Neural progenitor cell (in vitro differentiated cells): ENCODE measurements at regions not wholly inside any gene's neighbourhood (a gene's known extent, or its start where the extent isn't known, plus 50 kb on each side); places are given as distances from the start of the nearest gene placed in this dataset.

ENCODE experiments used
- DNase-seq: peaks from one replicate; pipeline ENCODE4 v3.0.0-alpha.2; 2016; ENCODE audit warnings: low spot score
- H2AFZ ChIP-seq: fragments of 200-600 bp; sonication (generic); replicated peaks from 2 replicates; pipeline ENCODE4 v1.6.1; 2016; ENCODE audit warnings: antibody characterized with exemption
- H3F3A ChIP-seq: fragments of 200-600 bp; sonication (generic); 2 replicates; pipeline ENCODE4 v1.6.1; 2016; ENCODE audit warnings: antibody characterized with exemption, low read depth
- H3K27ac ChIP-seq: fragments of 200-600 bp; sonication (generic); 2 replicates; pipeline ENCODE4 v1.5.1; 2016; ENCODE audit warnings: mild to moderate bottlenecking
- H3K27me3 ChIP-seq: fragments of 200-600 bp; sonication (generic); 2 replicates; pipeline ENCODE4 v1.6.1; 2016; ENCODE audit warnings: mild to moderate bottlenecking, moderate library complexity
- H3K36me3 ChIP-seq: fragments of 200-600 bp; sonication (generic); 2 replicates; pipeline ENCODE4 v1.5.1; 2016
- H3K4me1 ChIP-seq: fragments of 200-600 bp; sonication (generic); 2 replicates; pipeline ENCODE4 v1.6.1; 2016; ENCODE audit warnings: mixed run types
- H3K4me2 ChIP-seq: fragments of 200-600 bp; sonication (generic); 2 replicates; pipeline ENCODE4 v1.6.1; 2016
- H3K4me3 ChIP-seq: fragments of 200-600 bp; sonication (generic); 2 replicates; pipeline ENCODE4 v1.5.1; 2016
- H3K79me2 ChIP-seq: fragments of 200-600 bp; sonication (generic); 2 replicates; pipeline ENCODE4 v1.6.1; 2016; ENCODE audit warnings: low read depth
- H3K9ac ChIP-seq: fragments of 200-600 bp; sonication (generic); 2 replicates; pipeline ENCODE4 v1.6.1; 2016
- H3K9me3 ChIP-seq: fragments of 200-600 bp; sonication (generic); 2 replicates; pipeline ENCODE4 v1.5.1; 2016; ENCODE audit warnings: low read depth
- H4K20me1 ChIP-seq: fragments of 200-600 bp; sonication (generic); 2 replicates; pipeline ENCODE4 v1.6.1; 2016; ENCODE audit warnings: low read depth
- H3K27ac Mint-ChIP-seq: 3 replicates; pipeline ENCODE4 v1.8.0; 2021; ENCODE audit warnings: mixed read lengths
- H3K27me3 Mint-ChIP-seq: 2 replicates; pipeline ENCODE4 v1.8.0; 2022; ENCODE audit warnings: low read depth, mild to moderate bottlenecking, inconsistent platforms, moderate library complexity, mixed read lengths; ENCODE audit not compliant: insufficient read depth
- H3K36me3 Mint-ChIP-seq: 3 replicates; pipeline ENCODE4 v1.8.0; 2021; ENCODE audit warnings: mixed read lengths
- H3K4me1 Mint-ChIP-seq: 3 replicates; pipeline ENCODE4 v1.8.0; 2021; ENCODE audit warnings: mixed read lengths
- H3K4me3 Mint-ChIP-seq: 3 replicates; pipeline ENCODE4 v1.8.0; 2021; ENCODE audit warnings: mild to moderate bottlenecking, moderate library complexity, mixed read lengths
- H3K9me3 Mint-ChIP-seq: 3 replicates; pipeline ENCODE4 v1.8.0; 2020; ENCODE audit warnings: mixed read lengths
- EZH2 ChIP-seq: fragments of 200-600 bp; sonication (generic); IDR thresholded peaks from 2 replicates; pipeline ENCODE4 v1.6.1; 2017; ENCODE audit warnings: antibody characterized with exemption, mild to moderate bottlenecking, moderate library complexity
- EZH2phosphoT487 ChIP-seq: fragments of 200-600 bp; sonication (generic); IDR thresholded peaks from 2 replicates; pipeline ENCODE4 v1.6.1; 2017; ENCODE audit warnings: antibody characterized with exemption
- TF ChIP-seq, protein P1 (sequence below): fragments of 200-600 bp; sonication (generic); IDR thresholded peaks from 2 replicates; pipeline ENCODE4 v1.5.1; 2017; ENCODE audit warnings: antibody characterized with exemption, mild to moderate bottlenecking

DNA sequence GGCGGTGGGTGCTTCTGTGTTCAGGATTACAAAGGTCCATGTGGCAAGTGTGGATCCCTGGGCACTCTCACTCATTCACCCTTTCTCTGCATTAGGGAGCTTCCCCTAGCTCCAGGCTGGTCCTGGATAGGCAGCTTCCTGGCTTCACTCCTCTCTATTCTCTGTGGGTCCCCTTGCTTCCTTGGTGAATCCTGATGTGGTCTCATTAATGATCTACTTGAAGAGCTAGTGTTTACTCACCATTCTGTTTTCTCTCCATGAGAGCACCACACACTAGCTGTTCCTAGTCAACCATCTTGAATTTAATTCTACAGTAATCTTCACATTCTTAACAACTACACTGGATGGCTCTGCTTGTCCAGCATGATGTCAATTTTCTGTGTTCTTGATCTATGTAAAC, 90.0 kb upstream of the PLPPR1 start:
- H3K27ac ChIP-seq, result no peak overlapping the region
- Mint-ChIP-seq H3K4me3 (no peak overlapping the region), H3K36me3 (no peaks in the 10 kb centered on the region), H3K9me3 (peaks cover 6% of the 10 kb centered on the region), H3K27ac (no peak overlapping the region), H3K27me3 (no peaks in the 10 kb centered on the region), H3K4me1 (no peaks in the 10 kb centered on the region)
- H3K9me3 ChIP-seq, result no peaks in the 10 kb centered on the region
- H3F3A ChIP-seq, result no peaks in the 10 kb centered on the region
- no peaks in the 10 kb centered on the region for H3K27me3 ChIP-seq
- no peak for DNase-seq
- no peak overlapping the region for H2AFZ ChIP-seq
- H4K20me1 ChIP-seq, result no peaks in the 10 kb centered on the region
- H3K4me2 ChIP-seq, result no peak overlapping the region
- H3K79me2 ChIP-seq, result no peaks in the 10 kb centered on the region
- no peak overlapping the region for H3K4me3 ChIP-seq
- TF ChIP-seq, protein P1, sequence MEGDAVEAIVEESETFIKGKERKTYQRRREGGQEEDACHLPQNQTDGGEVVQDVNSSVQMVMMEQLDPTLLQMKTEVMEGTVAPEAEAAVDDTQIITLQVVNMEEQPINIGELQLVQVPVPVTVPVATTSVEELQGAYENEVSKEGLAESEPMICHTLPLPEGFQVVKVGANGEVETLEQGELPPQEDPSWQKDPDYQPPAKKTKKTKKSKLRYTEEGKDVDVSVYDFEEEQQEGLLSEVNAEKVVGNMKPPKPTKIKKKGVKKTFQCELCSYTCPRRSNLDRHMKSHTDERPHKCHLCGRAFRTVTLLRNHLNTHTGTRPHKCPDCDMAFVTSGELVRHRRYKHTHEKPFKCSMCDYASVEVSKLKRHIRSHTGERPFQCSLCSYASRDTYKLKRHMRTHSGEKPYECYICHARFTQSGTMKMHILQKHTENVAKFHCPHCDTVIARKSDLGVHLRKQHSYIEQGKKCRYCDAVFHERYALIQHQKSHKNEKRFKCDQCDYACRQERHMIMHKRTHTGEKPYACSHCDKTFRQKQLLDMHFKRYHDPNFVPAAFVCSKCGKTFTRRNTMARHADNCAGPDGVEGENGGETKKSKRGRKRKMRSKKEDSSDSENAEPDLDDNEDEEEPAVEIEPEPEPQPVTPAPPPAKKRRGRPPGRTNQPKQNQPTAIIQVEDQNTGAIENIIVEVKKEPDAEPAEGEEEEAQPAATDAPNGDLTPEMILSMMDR, result no peak
- TF ChIP-seq EZH2phosphoT487, result no peak
- TF ChIP-seq EZH2, result no peak
- no peak overlapping the region for H3K9ac ChIP-seq
- H3K4me1 ChIP-seq, result no peaks in the 10 kb centered on the region
- no peaks in the 10 kb centered on the region for H3K36me3 ChIP-seq

DNA sequence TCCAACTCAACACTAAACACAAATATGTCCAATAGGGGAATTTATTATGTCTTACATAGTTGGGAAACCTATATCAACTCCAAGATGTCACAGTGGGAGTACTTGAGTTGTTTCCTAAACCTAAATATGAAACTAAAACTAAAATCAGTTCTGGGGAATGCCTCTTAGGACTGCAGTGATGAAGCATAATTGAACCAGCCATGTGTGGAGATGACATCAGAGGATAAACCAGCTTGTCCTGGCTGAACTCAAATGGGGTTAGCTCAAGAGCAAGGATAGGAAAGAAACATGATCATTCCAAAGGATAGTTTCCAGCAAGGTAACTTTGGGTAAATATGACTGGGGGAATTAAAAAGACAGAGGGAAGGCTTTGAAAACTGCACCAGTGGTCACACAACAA, 88.9 kb upstream of the PLPPR1 start:
- H3K36me3 ChIP-seq, result no peaks in the 10 kb centered on the region

DNA sequence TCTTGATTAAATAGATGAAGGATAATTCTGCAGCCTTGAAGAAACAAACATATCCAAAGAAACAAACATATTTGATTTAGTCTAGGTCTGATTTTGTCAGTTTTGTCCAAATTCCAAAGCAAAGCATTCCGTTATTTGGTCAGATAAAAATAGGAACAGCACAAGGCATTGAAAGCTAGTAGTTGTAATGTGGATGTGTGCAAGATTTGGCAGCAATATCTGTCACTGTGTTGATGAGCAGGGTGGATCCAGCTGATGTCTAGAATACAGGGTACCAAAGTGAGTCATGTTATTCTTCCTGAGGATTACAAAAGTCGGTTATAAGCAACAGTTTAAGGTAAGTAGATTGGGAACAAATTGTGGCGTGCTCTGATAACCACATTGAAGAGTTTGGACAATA, 69.3 kb upstream of the PLPPR1 start:
- no peak overlapping the region for H3K4me3 ChIP-seq
- H3K4me1 ChIP-seq, result peaks cover 7% of the 10 kb centered on the region
- no peak overlapping the region for H3K9ac ChIP-seq
- Mint-ChIP-seq H3K36me3 (no peaks in the 10 kb centered on the region), H3K4me1 (no peaks in the 10 kb centered on the region), H3K9me3 (peaks cover 2% of the 10 kb centered on the region), H3K4me3 (no peak overlapping the region), H3K27me3 (no peaks in the 10 kb centered on the region), H3K27ac (no peak overlapping the region)
- H3K9me3 ChIP-seq, result no peaks in the 10 kb centered on the region
- H3K4me2 ChIP-seq, result no peak overlapping the region
- no peaks in the 10 kb centered on the region for H3F3A ChIP-seq
- no peaks in the 10 kb centered on the region for H4K20me1 ChIP-seq
- H3K36me3 ChIP-seq, result no peaks in the 10 kb centered on the region
- H3K27me3 ChIP-seq, result no peaks in the 10 kb centered on the region
- no peak overlapping the region for H2AFZ ChIP-seq
- no peak for DNase-seq
- no peaks in the 10 kb centered on the region for H3K79me2 ChIP-seq
- TF ChIP-seq, protein P1, result no peak
- TF ChIP-seq EZH2 (no peak), EZH2phosphoT487 (no peak)
- H3K27ac ChIP-seq, result no peak overlapping the region

More for the DNA sequence above, 88.9 kb upstream of the PLPPR1 start:
- H3F3A ChIP-seq, result no peaks in the 10 kb centered on the region
- no peaks in the 10 kb centered on the region for H3K27me3 ChIP-seq
- no peak overlapping the region for H3K27ac ChIP-seq
- H3K4me1 ChIP-seq, result no peaks in the 10 kb centered on the region
- H3K4me2 ChIP-seq, result no peak overlapping the region
- no peaks in the 10 kb centered on the region for H3K9me3 ChIP-seq
- TF ChIP-seq EZH2 (no peak), EZH2phosphoT487 (no peak)
- TF ChIP-seq, protein P1, result no peak
- no peak overlapping the region for H3K4me3 ChIP-seq
- Mint-ChIP-seq H3K27me3 (no peaks in the 10 kb centered on the region), H3K9me3 (peaks cover 6% of the 10 kb centered on the region), H3K27ac (no peak overlapping the region), H3K36me3 (no peaks in the 10 kb centered on the region), H3K4me3 (no peak overlapping the region), H3K4me1 (no peaks in the 10 kb centered on the region)
- H4K20me1 ChIP-seq, result no peaks in the 10 kb centered on the region
- DNase-seq, result no peak
- H2AFZ ChIP-seq, result no peak overlapping the region
- H3K79me2 ChIP-seq, result no peaks in the 10 kb centered on the region
- H3K9ac ChIP-seq, result no peak overlapping the region
